ENCODE measurements at regions not wholly inside any gene's neighbourhood (a gene's known extent, or its start where the extent isn't known, plus 50 kb on each side); places are given as distances from the start of the nearest gene placed in this dataset.

DNA sequence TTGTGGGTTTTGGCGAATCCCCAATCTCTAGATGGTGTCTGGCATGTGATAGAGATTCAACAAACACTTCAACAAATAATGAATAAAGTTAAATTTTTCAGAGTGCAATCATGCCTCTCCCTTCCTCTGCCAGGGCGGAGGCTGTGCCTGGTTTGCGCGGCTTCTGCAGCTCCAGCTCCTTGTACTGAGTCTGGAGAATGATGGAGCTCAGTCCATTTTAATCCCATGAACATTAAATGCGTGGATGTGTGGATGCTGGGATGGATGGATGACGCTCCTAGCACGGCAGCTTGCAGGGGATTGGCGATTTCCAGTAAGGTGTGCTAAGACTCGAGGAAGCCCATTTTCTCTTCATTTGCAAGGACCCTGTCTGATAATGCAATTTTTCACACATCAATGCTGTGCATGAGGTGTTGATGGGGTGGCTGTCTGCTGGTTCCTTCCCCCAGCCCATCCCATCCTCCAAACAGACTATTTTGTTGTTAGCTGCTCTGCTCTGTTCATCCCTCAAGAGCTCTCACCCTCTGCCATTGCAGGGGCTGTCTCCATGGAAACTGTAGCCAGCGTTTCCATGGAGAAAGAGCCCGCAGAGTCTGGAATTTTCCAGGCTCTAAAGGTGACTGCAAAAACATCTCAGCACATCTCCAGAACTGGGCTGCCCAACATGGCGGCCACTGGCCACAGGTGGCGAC, 92.6 kb upstream of the PEG3 start:
- peak overlapping the region; percentile 18 for H3K4me3 ChIP-seq (ENCODE audit: low read length)
- peak overlapping the region; percentile 73 for H3K27ac ChIP-seq (ENCODE audit: low read length)
- no peaks in the 10 kb centered on the region for H3K79me2 ChIP-seq (replicated peaks; ENCODE audit: insufficient read depth, low read length)
- H3K27me3 ChIP-seq (ENCODE audit: insufficient read depth, low read depth, low read length), result no peaks in the 10 kb centered on the region
- H3K9me3 ChIP-seq (ENCODE audit: low read length), result no peaks in the 10 kb centered on the region
- H2AFZ ChIP-seq (ENCODE audit: low read depth, low read length), result no peak overlapping the region
- no peaks in the 10 kb centered on the region for H3K9me2 ChIP-seq (ENCODE audit: insufficient read depth, low read length)
- H3F3A ChIP-seq (ENCODE audit: insufficient read depth, low read length, poor library complexity, severe bottlenecking), result no peaks in the 10 kb centered on the region
- TF ChIP-seq TAF1 (IDR thresholded peaks at IDR 0.05; ENCODE audit: low read depth), result no peak
- TF ChIP-seq POLR2AphosphoS5 (IDR thresholded peaks at IDR 0.05), result no peak
- peak; percentile 59 for TF ChIP-seq RAD21 (conservative IDR thresholded peaks at IDR 0.05)
- TF ChIP-seq, protein P1, sequence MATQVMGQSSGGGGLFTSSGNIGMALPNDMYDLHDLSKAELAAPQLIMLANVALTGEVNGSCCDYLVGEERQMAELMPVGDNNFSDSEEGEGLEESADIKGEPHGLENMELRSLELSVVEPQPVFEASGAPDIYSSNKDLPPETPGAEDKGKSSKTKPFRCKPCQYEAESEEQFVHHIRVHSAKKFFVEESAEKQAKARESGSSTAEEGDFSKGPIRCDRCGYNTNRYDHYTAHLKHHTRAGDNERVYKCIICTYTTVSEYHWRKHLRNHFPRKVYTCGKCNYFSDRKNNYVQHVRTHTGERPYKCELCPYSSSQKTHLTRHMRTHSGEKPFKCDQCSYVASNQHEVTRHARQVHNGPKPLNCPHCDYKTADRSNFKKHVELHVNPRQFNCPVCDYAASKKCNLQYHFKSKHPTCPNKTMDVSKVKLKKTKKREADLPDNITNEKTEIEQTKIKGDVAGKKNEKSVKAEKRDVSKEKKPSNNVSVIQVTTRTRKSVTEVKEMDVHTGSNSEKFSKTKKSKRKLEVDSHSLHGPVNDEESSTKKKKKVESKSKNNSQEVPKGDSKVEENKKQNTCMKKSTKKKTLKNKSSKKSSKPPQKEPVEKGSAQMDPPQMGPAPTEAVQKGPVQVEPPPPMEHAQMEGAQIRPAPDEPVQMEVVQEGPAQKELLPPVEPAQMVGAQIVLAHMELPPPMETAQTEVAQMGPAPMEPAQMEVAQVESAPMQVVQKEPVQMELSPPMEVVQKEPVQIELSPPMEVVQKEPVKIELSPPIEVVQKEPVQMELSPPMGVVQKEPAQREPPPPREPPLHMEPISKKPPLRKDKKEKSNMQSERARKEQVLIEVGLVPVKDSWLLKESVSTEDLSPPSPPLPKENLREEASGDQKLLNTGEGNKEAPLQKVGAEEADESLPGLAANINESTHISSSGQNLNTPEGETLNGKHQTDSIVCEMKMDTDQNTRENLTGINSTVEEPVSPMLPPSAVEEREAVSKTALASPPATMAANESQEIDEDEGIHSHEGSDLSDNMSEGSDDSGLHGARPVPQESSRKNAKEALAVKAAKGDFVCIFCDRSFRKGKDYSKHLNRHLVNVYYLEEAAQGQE (IDR thresholded peaks at IDR 0.05; ENCODE audit: borderline replicate concordance), result no peak
- peak; percentile 23 for TF ChIP-seq MXI1 (conservative IDR thresholded peaks at IDR 0.05; ENCODE audit: poor library complexity, severe bottlenecking)
- TF ChIP-seq EP300 (conservative IDR thresholded peaks at IDR 0.05; ENCODE audit: poor library complexity, severe bottlenecking), result peak; percentile 63
- peak; percentile 50 for TF ChIP-seq SMC3 (conservative IDR thresholded peaks at IDR 0.05; ENCODE audit: poor library complexity)
- no peak for TF ChIP-seq EZH2 (IDR thresholded peaks at IDR 0.05; ENCODE audit: borderline replicate concordance, insufficient read depth, low read length, poor library complexity, severe bottlenecking)
- TF ChIP-seq, protein P2, sequence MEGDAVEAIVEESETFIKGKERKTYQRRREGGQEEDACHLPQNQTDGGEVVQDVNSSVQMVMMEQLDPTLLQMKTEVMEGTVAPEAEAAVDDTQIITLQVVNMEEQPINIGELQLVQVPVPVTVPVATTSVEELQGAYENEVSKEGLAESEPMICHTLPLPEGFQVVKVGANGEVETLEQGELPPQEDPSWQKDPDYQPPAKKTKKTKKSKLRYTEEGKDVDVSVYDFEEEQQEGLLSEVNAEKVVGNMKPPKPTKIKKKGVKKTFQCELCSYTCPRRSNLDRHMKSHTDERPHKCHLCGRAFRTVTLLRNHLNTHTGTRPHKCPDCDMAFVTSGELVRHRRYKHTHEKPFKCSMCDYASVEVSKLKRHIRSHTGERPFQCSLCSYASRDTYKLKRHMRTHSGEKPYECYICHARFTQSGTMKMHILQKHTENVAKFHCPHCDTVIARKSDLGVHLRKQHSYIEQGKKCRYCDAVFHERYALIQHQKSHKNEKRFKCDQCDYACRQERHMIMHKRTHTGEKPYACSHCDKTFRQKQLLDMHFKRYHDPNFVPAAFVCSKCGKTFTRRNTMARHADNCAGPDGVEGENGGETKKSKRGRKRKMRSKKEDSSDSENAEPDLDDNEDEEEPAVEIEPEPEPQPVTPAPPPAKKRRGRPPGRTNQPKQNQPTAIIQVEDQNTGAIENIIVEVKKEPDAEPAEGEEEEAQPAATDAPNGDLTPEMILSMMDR (IDR thresholded peaks at IDR 0.05; ENCODE audit: poor library complexity, severe bottlenecking), result no peak
- peak overlapping the region; percentile 36 for H3K9ac ChIP-seq (ENCODE audit: low read length)
- no peak overlapping the region for H3K4me2 ChIP-seq (ENCODE audit: low read length)
- no peaks in the 10 kb centered on the region for H4K20me1 ChIP-seq (ENCODE audit: insufficient read depth)
- no peaks in the 10 kb centered on the region for H3K36me3 ChIP-seq (ENCODE audit: insufficient read depth, low read length)

DNA sequence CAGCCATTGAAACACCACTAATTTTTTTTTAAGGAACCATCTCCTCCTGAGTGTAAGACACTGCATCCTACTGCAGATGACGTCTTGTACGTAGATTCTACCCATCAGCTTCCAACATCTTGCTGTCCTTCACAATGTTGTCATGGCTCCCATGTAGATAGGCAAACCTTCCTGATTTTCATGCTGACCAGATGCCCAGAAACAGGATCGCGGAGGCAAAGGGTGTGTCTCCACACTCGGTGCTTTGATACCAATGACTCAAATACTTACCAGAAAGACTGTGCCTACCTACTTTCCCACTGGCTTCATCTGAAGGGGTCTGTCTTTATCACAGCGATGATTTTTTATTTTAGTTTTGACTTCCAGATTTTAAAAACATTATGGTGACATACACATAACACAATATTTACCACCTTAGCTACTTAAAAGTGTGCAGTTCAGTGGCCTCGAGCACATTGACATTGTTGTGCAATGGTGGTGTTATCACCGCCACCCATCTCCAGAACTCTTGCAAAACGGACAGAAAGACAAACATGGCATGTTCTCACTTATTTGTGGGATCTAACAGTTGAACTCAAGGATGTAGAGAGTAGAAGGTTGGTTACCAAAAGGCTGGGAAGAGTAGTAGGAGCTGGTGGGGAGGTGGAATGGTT, 94.0 kb upstream of the PEG3 start:
- Histone ChIP-seq H3F3A (ENCODE audit: insufficient read depth, low read length, poor library complexity, severe bottlenecking) (no peaks in the 10 kb centered on the region), H4K20me1 (ENCODE audit: insufficient read depth) (no peaks in the 10 kb centered on the region), H2AFZ (ENCODE audit: low read depth, low read length) (no peak overlapping the region), H3K9me2 (ENCODE audit: insufficient read depth, low read length) (no peaks in the 10 kb centered on the region), H3K27ac (ENCODE audit: low read length) (no peak overlapping the region), H3K4me2 (ENCODE audit: low read length) (no peak overlapping the region), H3K9me3 (ENCODE audit: low read length) (no peaks in the 10 kb centered on the region), H3K4me3 (ENCODE audit: low read length) (no peak overlapping the region), H3K9ac (ENCODE audit: low read length) (no peak overlapping the region), H3K79me2 (replicated peaks; ENCODE audit: insufficient read depth, low read length) (no peaks in the 10 kb centered on the region), H3K36me3 (ENCODE audit: insufficient read depth, low read length) (no peaks in the 10 kb centered on the region), H3K27me3 (ENCODE audit: insufficient read depth, low read depth, low read length) (no peaks in the 10 kb centered on the region)
- TF ChIP-seq POLR2AphosphoS5 (IDR thresholded peaks at IDR 0.05), result no peak
- no peak for TF ChIP-seq RAD21 (conservative IDR thresholded peaks at IDR 0.05)
- TF ChIP-seq EP300 (conservative IDR thresholded peaks at IDR 0.05; ENCODE audit: poor library complexity, severe bottlenecking), result no peak
- TF ChIP-seq, protein P2 (IDR thresholded peaks at IDR 0.05; ENCODE audit: poor library complexity, severe bottlenecking), result no peak
- TF ChIP-seq MXI1 (conservative IDR thresholded peaks at IDR 0.05; ENCODE audit: poor library complexity, severe bottlenecking), result no peak
- TF ChIP-seq EZH2 (IDR thresholded peaks at IDR 0.05; ENCODE audit: borderline replicate concordance, insufficient read depth, low read length, poor library complexity, severe bottlenecking), result no peak
- no peak for TF ChIP-seq TAF1 (IDR thresholded peaks at IDR 0.05; ENCODE audit: low read depth)
- TF ChIP-seq SMC3 (conservative IDR thresholded peaks at IDR 0.05; ENCODE audit: poor library complexity), result no peak
- TF ChIP-seq, protein P1 (IDR thresholded peaks at IDR 0.05; ENCODE audit: borderline replicate concordance), result no peak
